ENCODE measurements at regions not wholly inside any gene's neighbourhood (a gene's known extent, or its start where the extent isn't known, plus 50 kb on each side); places are given as distances from the start of the nearest gene placed in this dataset.
A peak's percentile ranks its signal among the peaks of the same experiment; 100 is the strongest.

GRCh38 chr11:91813263-91813662 is 411.4 kb upstream of the FAT3 start:
- no peak for DNase-seq (ENCODE audit: low spot score)

- no peak for DNase-seq (ENCODE audit: low spot score)
Observed at GRCh38 chr11:91810871-91811270, 413.7 kb upstream of the FAT3 start.

GRCh38 chr11:91805293-91805692 is 419.3 kb upstream of the FAT3 start:
- no peak for DNase-seq (ENCODE audit: low spot score)

GRCh38 chr11:91804042-91804441 is 420.6 kb upstream of the FAT3 start:
- no peak for DNase-seq (ENCODE audit: low spot score)

- no peak for DNase-seq (ENCODE audit: low spot score)
Observed at GRCh38 chr11:91802475-91802874, 422.1 kb upstream of the FAT3 start.

- DNase-seq (ENCODE audit: low spot score), result no peak
Observed at GRCh38 chr11:91800208-91800914, 424.3 kb upstream of the FAT3 start.

- DNase-seq (ENCODE audit: low spot score), result no peak
Observed at GRCh38 chr11:91798240-91798639, 426.4 kb upstream of the FAT3 start.

GRCh38 chr11:91796999-91797398 is 427.6 kb upstream of the FAT3 start:
- no peak for DNase-seq (ENCODE audit: low spot score)

- no peak for DNase-seq (ENCODE audit: low spot score)
Observed at GRCh38 chr11:91795139-91795887, 429.3 kb upstream of the FAT3 start.

GRCh38 chr11:91794146-91794545 is 430.5 kb upstream of the FAT3 start:
- no peak for DNase-seq (ENCODE audit: low spot score)

GRCh38 chr11:91792779-91793262 is 431.8 kb upstream of the FAT3 start:
- DNase-seq (ENCODE audit: low spot score), result no peak

GRCh38 chr11:91791171-91791468 is 433.5 kb upstream of the FAT3 start:
- no peak for DNase-seq (ENCODE audit: low spot score)

GRCh38 chr11:91790346-91791170 is 434.1 kb upstream of the FAT3 start:
- no peak for DNase-seq (ENCODE audit: low spot score)

GRCh38 chr11:91788764-91789163 is 435.9 kb upstream of the FAT3 start:
- DNase-seq (ENCODE audit: low spot score), result no peak

GRCh38 chr11:91786097-91786496 is 438.5 kb upstream of the FAT3 start:
- DNase-seq (ENCODE audit: low spot score), result no peak

- DNase-seq (ENCODE audit: low spot score), result no peak
Observed at GRCh38 chr11:91783173-91783572, 441.4 kb upstream of the FAT3 start.

- DNase-seq (ENCODE audit: low spot score), result no peak
Observed at GRCh38 chr11:91778758-91779157, 445.9 kb upstream of the FAT3 start.

GRCh38 chr11:91776655-91777054 is 448.0 kb upstream of the FAT3 start:
- DNase-seq (ENCODE audit: low spot score), result peak; percentile 35

GRCh38 chr11:91773090-91773489 is 451.5 kb upstream of the FAT3 start:
- DNase-seq (ENCODE audit: low spot score), result no peak

GRCh38 chr11:91771961-91772360 is 452.7 kb upstream of the FAT3 start:
- no peak for DNase-seq (ENCODE audit: low spot score)

- no peak for DNase-seq (ENCODE audit: low spot score)
Observed at GRCh38 chr11:91768783-91769182, 455.8 kb upstream of the FAT3 start.

GRCh38 chr11:91763331-91763730 is 461.3 kb upstream of the FAT3 start:
- DNase-seq (ENCODE audit: low spot score), result no peak

Data from putamen (tissue), 1 donor.